ENCODE measurements at regions not wholly inside any gene's neighbourhood (a gene's known extent, or its start where the extent isn't known, plus 50 kb on each side); places are given as distances from the start of the nearest gene placed in this dataset.

- POLR2A ChIA-PET (ENCODE audit: low non-redundant PET) = no interaction called here
- no peaks in the 10 kb centered on the region for H3K4me1 ChIP-seq (ENCODE audit: insufficient read depth, low read length, poor library complexity, severe bottlenecking)
- H3K36me3 ChIP-seq (ENCODE audit: insufficient read depth, low read length, poor library complexity, severe bottlenecking) = no peaks in the 10 kb centered on the region
- H3K9me3 ChIP-seq (ENCODE audit: low read depth, low read length, poor library complexity, severe bottlenecking) = no peaks in the 10 kb centered on the region
- TF ChIP-seq EZH2 (IDR thresholded peaks at IDR 0.05; ENCODE audit: borderline replicate concordance, low read depth, low read length, poor library complexity, severe bottlenecking) (no peak), CTCF (conservative IDR thresholded peaks at IDR 0.05; ENCODE audit: low read depth, low read length) (no peak)
- H3K27ac ChIP-seq (ENCODE audit: low read depth, low read length, poor library complexity, severe bottlenecking) = no peak overlapping the region
- H3K27me3 ChIP-seq (replicated peaks; ENCODE audit: insufficient read depth, low read depth, low read length, poor library complexity) = no peaks in the 10 kb centered on the region
- intact Hi-C loops (cut with micrococcal nuclease; ENCODE audit: unreplicated experiment) = no loop called here
- CTCF ChIA-PET = no interaction called here
- no peak overlapping the region for H3K4me3 ChIP-seq (ENCODE audit: low read depth, low read length, poor library complexity, severe bottlenecking)
- BruUV-seq (replicated peaks) = no TSS peak
- peak; percentile 71 for DNase-seq (ENCODE audit: low spot score)
Measured at GRCh38 chr6:91782802-91783201, 1195.9 kb upstream of the MAP3K7 start.

GRCh38 chr6:91781946-91782345 is 1195.1 kb upstream of the MAP3K7 start:
- Histone ChIP-seq H3K27me3 (replicated peaks; ENCODE audit: insufficient read depth, low read depth, low read length, poor library complexity) (no peaks in the 10 kb centered on the region), H3K9me3 (ENCODE audit: low read depth, low read length, poor library complexity, severe bottlenecking) (no peaks in the 10 kb centered on the region), H3K4me3 (ENCODE audit: low read depth, low read length, poor library complexity, severe bottlenecking) (no peak overlapping the region), H3K27ac (ENCODE audit: low read depth, low read length, poor library complexity, severe bottlenecking) (no peak overlapping the region), H3K36me3 (ENCODE audit: insufficient read depth, low read length, poor library complexity, severe bottlenecking) (no peaks in the 10 kb centered on the region), H3K4me1 (ENCODE audit: insufficient read depth, low read length, poor library complexity, severe bottlenecking) (no peaks in the 10 kb centered on the region)
- BruUV-seq (replicated peaks) = no TSS peak
- TF ChIP-seq CTCF (conservative IDR thresholded peaks at IDR 0.05; ENCODE audit: low read depth, low read length) (no peak), EZH2 (IDR thresholded peaks at IDR 0.05; ENCODE audit: borderline replicate concordance, low read depth, low read length, poor library complexity, severe bottlenecking) (no peak)
- DNase-seq (ENCODE audit: low spot score) = peak; percentile 24
- intact Hi-C loops (cut with micrococcal nuclease; ENCODE audit: unreplicated experiment) = no loop called here
- ChIA-PET POLR2A (ENCODE audit: low non-redundant PET) (no interaction called here), CTCF (no interaction called here)

- Histone ChIP-seq H3K36me3 (ENCODE audit: insufficient read depth, low read length, poor library complexity, severe bottlenecking) (no peaks in the 10 kb centered on the region), H3K27ac (ENCODE audit: low read depth, low read length, poor library complexity, severe bottlenecking) (no peak overlapping the region), H3K4me1 (ENCODE audit: insufficient read depth, low read length, poor library complexity, severe bottlenecking) (no peaks in the 10 kb centered on the region), H3K27me3 (replicated peaks; ENCODE audit: insufficient read depth, low read depth, low read length, poor library complexity) (no peaks in the 10 kb centered on the region), H3K9me3 (ENCODE audit: low read depth, low read length, poor library complexity, severe bottlenecking) (peaks cover 4% of the 10 kb centered on the region), H3K4me3 (ENCODE audit: low read depth, low read length, poor library complexity, severe bottlenecking) (no peak overlapping the region)
- no peak for DNase-seq (ENCODE audit: low spot score)
- no peak for TF ChIP-seq CTCF (conservative IDR thresholded peaks at IDR 0.05; ENCODE audit: low read depth, low read length)
- no peak for TF ChIP-seq EZH2 (IDR thresholded peaks at IDR 0.05; ENCODE audit: borderline replicate concordance, low read depth, low read length, poor library complexity, severe bottlenecking)
- CTCF ChIA-PET = no interaction called here
- POLR2A ChIA-PET (ENCODE audit: low non-redundant PET) = no interaction called here
- no TSS peak for BruUV-seq (replicated peaks)
- intact Hi-C loops (cut with micrococcal nuclease; ENCODE audit: unreplicated experiment) = no loop called here
Measured at GRCh38 chr6:91780270-91780669, 1193.4 kb upstream of the MAP3K7 start.

Data from A673 (cell line).